Stimulated activated CD8-positive, alpha-beta memory T cell treated with anti-CD3 and anti-CD28 coated beads, Interleukin-15, amount 100 ng/mL, for 4 hours (primary cell): ENCODE measurements at regions not wholly inside any gene's neighbourhood (a gene's known extent, or its start where the extent isn't known, plus 50 kb on each side); places are given as distances from the start of the nearest gene placed in this dataset.
"Not testable (repeated sequence)": the region's sequence is repeated elsewhere in the genome, so short reads cannot be mapped to it uniquely, and the experiment has no call there.

Experiments
- DNase-seq, 2 donors: peaks; one replicate each; pipeline ENCODE4 v3.0.0-alpha.2; 2020; ENCODE audit warnings: low read depth in 2 of 2

DNA sequence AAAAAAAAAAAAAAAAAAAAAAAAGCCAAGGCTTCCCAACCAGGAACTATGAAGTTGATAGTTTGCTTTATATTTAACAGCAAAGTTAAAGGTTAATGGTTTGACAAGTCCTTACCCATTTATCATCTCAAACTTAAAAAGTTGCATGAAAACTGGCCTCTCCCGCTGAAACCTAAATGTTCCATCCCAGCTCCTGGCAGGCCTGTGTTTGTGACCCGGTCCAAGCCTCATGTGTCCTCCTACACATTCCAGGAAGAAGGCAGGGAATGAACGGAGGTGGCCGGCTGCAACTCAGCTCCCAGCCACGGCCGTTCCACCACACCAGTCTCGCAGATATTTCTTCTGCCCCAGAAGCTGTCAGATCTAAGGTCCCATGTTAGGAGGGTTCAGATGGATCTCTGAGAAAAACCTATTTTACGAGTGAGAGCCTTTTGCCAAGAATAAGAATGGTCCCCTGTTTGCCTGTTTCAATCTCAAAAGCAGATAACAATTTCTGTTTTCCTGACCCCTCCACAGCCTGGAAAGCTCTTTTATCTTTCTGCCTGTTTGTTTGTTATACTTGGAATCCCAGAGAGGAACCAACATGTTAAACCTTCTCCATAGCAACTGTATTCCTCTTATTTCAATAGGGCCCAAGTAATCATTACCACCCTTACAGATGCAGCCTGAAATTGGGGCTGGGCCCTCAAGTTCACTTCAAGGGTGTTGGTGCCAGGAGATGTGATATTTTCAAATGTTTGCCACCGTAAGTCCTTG is 56.5 kb downstream of the KCTD12 start:
- no peak for DNase-seq

DNA sequence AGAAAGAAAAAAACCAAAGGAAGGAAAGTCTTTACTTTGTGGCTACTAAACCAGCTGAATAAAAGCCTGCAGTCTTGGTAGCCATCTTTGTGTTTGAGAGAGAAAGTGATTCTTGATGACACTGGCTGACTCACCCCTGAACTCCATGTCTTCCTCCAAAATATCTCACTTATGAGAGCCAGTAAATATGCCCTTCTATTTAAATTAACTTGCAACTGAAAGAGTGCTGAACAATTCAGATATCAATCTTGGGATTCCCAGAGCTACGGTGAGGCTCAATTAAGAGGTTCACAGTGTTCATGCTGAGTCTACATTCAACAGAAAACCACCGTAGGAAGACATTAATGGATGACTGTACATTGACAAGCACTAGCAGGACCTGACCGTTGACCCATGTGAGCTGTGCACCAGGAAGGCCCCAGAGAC is 57.9 kb downstream of the KCTD12 start:
- no peak for DNase-seq

DNA sequence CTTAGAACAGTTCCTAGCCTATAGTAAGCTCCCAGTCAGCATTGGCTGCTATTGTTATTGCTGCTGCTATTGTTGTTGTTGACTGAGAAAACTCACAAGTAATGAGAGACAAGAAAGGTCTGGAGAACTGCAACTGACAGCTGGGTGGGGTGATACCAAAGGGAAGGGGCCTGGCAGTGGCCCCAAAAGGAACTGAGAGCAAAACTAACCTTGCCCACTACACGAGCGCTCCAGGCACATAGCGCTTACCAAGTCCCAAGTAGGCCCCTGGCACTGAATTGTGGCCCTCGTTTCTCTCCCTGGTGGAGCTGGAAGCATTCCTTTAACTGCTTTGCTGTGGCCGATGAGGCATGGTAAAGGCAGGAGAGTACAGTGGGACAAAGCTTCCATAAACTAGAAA is 59.7 kb downstream of the KCTD12 start:
- DNase-seq, result no peak

DNA sequence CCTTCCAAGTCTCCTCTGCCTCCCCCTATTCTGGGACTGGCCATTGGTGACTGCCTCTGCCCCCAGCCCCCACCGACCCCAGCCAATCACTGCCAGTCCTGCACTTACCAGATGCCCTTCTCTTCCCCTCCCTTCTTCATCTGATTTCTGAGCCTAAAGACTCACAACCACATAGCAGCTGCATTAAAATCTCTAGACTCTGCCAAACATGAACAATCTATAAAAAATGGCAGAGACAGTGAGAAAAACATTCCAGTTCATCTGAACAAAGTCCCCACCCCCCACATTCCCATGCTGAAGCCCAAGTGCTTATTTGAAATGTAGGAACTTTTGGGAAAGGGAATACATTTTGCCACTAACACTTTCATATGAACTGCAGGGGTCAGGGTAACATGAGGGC is 60.8 kb downstream of the KCTD12 start:
- no peak for DNase-seq

DNA sequence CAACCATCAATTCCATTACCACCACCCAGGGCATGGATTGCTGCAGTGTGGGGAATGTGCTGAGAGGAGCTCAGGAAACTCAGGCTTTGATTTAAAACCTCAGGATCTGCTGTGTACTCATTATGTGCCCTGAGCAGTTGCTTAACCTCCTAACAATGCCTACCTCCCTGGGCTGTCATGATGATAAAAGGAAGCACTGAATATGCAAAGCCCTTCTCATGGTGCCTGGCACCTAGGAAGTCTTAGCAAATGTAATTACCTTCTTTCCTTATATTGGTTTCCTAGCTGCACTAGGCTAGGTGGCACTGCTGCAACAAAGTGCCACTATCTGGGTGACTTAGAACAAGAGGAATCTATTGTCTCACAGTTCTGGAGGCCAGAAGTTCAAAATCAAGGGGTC is 62.2 kb downstream of the KCTD12 start:
- DNase-seq, result no peak

DNA sequence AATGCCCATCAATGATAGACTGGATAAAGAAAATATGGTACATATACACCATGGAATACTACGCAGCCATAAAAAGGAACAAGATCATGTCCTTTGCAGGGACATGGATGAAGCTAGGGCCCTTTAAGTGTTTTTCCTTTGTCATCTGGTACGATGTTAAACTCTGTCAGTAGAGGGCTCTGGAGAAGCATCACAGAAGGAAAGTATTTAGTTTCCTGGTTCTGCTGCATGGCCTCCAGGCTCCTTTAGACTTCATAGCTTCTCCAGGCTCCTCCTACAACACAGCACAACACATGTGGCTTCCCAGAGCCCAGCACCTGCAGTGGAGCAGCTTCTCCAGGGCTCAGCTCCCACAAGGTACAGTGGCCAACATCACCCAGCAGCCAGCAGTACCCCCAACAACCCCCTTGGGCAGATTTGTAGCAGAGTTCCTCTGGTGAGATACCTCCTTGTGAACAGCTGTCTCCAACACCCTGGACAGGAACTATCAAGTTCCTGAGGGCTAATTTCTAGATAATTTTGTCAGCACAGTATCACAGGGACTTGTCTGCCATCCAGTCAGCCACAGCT is 63.4 kb downstream of the KCTD12 start:
- DNase-seq, result no peak

DNA sequence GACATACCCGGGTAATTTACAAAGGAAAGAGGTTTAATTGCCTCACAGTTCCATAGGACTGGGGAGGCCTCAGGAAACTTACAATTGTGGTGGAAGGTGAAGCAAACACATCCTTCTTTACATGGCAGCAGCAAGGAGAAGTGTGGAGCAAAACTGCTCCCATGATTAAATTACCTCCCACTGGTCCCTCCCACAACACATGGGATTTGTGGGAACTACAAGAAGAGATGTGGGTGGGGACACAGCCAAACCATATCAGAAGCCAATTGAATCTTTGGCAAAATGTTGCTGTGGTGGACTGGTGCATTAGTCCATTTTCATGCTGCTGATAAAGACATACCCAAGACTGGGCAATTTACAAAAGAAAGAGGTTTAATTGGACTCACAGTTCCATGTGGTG is 65.0 kb downstream of the KCTD12 start:
- not testable (repeated sequence) for DNase-seq

DNA sequence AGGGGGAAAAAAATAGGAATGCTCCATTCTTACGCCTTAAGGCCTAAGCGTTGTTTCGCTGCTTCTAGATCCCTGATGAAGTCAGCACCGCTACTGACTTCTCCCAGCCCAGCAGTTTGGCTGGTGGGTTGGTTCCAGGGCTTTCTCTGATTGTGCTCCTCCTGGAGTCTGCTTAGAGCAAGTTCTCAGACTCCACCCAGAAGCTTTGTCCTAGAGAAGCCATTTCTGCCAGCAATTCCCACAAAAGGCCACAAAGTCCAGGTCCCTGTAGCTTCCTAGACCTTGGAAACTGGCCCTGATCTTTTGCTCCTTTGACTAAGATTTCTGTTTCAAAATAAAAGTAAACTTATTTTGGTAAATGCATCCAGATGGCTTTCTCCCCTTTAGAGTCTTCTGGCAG is 65.4 kb downstream of the KCTD12 start:
- DNase-seq, result no peak

DNA sequence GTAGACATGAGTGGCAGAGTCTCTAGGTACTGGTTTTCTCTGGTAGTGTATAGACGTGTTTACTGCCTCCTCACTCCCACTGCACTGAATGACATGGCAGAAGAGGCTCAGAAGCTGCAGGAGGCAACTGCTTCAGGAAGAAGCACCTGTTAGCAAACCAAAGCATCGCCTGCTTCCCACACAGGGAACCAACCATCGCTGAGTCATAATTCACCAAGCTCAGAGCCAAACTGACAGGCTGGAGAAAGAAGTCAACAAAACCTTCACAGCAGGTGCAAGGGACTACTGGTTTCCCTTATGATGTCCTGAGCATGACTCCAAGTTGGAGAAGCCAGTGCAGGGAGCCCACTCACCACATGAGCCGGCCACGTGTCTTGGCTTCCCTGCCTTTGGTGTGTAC is 69.8 kb downstream of the KCTD12 start:
- DNase-seq, result no peak

DNA sequence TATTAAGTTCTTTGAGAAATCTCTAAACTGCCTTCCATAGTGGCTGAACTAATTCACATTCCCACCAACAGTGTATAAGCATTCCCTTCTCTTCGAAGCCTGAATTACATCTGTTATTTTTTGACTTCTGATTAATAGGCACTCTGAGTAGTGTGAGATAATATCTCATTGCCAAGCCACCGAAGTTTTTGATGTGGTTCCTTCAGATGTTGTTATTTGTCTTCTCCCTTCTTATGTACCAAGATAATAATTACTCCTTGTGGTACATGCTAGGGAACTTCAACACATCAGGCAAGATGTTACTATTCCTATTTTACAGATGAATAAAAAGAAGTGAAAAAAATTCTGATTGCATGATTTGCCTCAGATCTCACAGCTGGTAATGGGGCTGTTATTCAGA is 70.9 kb downstream of the KCTD12 start:
- DNase-seq, result no peak

DNA sequence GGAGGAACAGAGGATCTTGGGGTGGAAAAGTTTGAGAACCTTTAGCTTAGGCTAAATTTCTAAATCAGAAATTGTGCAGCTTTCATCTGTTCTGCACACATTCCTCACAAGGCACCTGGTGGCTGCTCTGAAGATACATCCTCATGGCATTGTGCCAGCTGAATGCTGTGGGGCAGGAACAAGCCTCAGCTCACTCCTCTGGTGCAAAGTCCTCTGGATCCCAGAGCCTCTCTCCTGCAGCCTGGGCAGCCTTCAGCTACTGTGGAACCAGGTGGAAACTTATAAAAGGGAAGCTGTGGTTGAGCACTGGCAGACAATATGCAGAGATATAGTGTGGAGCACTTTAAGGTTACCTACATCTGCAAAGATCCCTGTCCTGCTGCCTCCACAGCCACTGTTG is 72.3 kb downstream of the KCTD12 start:
- DNase-seq, result no peak

DNA sequence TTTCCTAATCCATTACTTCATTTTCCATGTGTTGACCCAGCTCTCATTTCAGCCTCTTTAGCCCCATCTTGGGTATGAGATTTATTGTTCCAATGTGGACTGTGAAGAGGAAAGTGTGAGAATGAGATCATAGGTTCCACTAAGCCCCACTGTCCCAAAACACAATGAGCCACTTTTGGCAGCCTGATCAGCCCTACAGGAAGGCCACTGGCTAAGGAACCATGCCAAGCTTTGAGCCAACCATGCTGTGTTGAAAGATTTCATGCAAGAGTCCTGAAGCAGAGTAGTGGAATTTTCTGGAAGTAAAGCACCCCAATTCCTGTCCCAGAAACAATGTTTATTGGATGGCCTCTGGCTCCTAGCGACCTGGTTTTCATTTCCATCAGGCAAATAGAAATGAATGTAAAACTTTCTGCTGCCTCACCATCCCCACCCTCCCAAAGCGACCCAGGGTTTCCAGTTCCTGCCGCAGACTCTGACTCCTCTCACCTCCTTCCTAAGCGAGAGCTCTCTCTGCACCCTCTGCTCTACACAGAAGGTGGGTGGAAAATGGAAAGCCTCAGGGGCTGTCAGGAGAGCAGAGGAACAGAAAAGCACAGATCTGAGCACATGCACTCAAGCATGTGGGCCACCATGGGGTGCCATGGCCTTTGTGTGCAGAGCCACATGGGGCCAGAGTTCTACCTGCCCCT is 73.1 kb downstream of the KCTD12 start:
- DNase-seq, result no peak

DNA sequence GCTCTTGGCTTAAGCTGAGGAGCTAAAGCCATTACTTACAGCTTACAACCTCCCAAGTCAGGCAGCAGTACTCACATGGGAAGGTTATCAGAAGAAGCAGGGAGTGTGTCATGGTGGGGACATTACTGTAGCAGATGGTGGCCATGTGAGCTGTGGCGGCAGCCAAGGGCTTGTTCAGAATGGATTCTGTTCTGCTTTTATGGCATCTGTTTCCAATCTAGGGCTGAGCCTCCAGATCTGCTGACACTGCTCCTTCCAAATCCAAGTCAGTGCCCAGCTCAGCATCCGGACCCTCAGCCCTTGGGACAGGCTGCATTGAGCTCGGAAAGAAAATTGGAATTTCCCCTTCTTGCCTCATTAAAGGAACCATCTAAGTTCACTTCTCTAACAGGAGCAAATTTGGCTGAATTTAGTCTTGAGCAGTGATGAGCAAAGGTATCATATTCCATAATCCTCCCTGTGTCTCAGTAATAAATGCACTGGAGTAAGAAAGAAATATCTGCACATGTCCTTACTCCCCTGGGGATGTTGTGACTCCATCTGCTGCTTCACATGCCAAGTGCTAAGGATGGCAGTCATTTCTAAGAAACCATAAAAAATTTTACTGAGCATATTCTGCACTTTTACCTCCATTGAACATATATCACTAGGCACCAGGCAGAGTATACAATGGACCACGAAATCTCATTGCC is 73.9 kb downstream of the KCTD12 start:
- DNase-seq, result no peak

DNA sequence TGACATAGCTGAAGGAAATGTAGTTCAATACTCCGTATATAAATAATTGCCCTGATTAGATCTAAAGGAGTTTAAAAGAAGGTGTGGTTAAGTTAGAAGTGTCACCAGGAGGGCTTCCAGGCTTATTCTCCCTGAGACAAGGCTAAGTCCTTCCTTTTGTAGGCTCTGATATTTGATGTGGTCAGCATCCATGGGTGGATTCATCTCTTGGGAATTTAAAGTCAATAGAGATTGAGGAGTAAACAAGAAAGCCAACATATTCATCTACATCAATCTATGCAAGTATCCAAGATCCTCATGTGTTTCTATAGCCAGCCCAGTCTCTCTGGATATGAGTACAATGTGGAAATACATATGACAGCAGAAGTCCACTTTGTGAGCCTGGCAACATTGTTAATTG is 76.8 kb downstream of the KCTD12 start:
- no peak for DNase-seq

DNA sequence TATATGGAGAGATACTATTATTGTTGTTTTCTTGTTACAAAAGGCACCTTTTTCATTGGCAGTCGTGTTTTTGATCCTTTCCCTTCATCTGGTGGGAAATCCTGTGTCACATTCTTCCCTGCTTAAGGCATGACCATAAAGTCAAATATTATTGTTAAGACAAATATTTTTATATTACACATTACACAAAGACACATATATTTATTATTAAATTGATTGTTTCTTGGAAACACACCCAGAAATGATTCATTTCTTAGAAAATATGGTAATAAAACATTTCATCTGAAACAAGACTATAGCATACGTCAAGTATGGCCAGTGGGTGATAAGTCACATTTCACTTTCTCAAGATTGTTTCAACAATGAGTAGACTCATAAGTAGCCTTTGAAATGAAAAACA is 77.3 kb downstream of the KCTD12 start:
- no peak for DNase-seq

DNA sequence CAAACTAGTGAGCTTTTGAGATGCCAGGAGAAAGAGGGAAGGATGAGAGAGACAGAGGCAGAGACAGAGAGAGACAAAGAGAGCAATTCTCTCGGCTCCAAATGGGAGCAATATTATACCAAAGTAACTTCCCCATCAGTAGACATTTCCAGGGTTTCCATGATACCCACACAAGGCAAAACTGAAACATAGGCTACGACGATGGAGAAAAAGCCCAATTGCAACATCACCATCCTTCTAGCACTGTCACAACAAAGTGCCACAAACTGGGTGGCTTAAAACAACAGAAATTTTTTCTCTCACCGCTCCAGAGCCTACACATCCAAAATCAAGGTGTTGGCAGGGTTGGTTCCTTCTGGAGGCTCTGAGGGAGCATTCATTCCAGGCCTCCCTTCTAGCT is 81.4 kb downstream of the KCTD12 start:
- no peak for DNase-seq

DNA sequence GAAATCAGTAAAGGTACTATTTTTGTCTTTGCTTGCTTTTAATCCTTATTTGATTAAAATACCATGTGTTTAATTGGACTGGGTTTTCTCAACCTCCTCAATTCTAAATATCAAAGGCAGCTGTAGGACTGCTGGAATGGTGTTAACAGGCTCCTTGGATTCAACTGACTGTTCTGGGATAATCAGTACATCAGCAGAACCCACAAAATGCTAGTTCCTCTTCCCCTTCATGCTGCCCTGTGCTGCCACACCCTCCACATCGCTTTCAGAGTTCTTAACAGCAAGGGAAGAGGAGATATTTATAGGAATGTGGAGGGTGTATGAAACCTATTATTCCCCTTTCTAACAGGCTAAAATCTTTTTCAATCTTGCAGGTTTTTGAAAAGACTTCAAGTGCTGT is 82.4 kb downstream of the KCTD12 start:
- no peak for DNase-seq

DNA sequence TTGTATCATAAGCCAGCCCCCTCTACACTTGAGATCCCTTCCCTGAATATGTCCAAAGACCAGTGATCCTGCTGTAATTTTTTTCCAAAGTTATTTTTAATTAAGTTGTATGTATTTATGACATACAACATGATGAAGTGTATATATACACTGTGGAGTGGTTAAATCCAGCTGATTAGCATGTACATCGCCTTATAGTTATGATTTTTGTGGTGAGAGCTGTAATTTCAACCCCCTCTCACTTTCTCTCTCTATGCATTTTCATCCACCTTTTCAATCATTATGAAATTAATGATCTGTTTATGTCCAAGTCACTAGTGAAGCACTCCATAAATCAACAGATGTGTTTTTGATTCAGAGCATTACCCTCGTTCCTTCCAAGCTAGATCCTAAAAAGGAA is 85.3 kb downstream of the KCTD12 start:
- DNase-seq, result no peak

DNA sequence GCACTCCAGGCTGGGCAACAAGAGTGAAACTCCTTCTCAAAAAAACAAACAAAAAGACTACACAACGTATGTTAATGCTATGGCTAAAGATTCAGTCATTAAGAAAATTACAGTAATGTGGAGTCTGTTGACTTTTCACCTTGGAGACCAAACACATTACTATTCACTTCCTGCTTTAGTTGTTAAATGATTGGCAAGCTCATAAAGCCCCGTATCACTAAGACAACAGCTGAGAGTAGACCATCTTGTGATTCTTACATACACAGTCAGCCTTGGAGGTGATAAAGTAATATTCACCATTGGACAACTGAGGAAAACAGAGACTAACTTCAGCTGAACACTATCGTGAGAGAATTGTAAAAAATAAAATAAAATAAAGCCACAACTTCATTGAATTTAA is 86.5 kb downstream of the KCTD12 start:
- no peak for DNase-seq

DNA sequence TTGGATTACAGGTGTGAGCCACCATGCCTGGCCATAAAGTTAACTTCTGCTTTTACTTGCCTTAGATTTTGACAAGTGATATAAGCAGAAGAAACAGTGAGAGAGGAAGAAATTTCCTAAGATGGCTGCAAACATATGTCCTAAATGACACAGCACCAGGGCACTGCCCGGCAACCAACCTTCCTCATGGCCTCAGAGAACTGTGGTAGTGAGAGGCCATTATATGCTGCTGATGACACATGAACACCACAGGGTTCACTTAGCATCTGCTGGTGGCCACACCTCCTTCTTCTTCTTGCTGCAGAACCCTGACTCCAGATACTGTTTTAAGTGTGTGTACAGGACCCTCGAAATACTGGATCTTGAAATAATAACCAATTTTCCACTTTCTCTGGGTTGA is 88.2 kb downstream of the KCTD12 start:
- DNase-seq, result no peak

DNA sequence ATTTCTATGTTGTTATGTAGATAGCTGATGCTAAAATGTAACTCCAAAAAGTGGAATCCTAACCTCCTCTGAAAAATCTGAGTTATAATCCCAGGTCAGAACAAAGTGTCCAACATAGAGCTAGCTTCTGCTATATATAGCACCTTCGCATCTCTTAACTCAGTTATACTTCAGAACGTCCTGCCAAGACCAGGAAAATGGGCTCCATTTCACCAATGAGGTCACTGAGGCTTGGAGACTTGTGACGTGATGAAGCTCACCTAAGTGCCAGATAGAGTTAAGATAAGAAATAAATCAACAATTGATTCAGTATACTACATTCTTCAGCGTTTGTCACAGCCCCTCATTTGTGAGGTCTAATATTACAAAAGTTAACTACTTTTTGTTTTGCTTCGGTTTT is 88.8 kb downstream of the KCTD12 start:
- no peak for DNase-seq

DNA sequence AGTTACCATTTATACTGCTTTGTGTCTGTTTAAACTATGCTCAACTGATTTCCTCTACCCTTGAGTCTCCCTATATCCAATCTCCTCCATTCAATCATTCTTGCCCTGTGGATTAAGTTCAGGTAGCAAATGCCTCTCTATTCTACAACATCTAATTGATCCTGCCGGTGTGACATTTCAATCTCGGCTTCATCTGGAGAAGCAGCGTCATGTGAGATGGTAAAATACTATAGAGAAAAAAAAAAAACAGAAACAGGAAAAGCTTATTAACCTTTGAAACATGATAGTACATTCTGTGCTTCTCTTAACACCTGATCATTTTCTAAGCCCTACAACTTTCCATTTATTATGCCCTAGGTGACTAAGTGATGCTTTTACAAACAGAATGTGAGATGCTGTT is 89.4 kb downstream of the KCTD12 start:
- DNase-seq, result no peak
